ENCODE measurements at regions not wholly inside any gene's neighbourhood (a gene's known extent, or its start where the extent isn't known, plus 50 kb on each side); places are given as distances from the start of the nearest gene placed in this dataset.

DNA sequence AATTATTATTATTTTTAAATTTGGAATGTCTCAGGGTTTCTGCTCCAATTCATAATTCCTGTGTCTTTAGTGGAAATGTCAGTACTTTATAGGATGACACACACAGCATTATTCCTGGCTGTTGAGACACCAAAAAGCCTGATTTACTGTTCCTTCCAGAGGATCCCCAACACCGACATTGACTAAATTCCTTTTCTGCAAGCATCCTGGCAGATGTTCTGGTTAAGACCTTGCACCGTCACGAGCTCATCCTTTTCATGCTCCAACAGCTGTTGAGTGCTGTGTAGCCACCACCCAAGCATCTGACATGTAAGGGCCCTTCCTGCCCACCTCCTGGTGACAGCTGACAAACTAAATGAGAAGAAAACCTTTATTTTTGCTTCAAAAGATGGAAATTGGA, 284.3 kb upstream of the SULF2 start:
- in situ Hi-C loops (cut with MboI; ENCODE audit: low sequenced_read_pairs, unreplicated experiment): no loop called here
- DNase-seq (ENCODE audit: low spot score): no peak
- TF ChIP-seq, protein P1, sequence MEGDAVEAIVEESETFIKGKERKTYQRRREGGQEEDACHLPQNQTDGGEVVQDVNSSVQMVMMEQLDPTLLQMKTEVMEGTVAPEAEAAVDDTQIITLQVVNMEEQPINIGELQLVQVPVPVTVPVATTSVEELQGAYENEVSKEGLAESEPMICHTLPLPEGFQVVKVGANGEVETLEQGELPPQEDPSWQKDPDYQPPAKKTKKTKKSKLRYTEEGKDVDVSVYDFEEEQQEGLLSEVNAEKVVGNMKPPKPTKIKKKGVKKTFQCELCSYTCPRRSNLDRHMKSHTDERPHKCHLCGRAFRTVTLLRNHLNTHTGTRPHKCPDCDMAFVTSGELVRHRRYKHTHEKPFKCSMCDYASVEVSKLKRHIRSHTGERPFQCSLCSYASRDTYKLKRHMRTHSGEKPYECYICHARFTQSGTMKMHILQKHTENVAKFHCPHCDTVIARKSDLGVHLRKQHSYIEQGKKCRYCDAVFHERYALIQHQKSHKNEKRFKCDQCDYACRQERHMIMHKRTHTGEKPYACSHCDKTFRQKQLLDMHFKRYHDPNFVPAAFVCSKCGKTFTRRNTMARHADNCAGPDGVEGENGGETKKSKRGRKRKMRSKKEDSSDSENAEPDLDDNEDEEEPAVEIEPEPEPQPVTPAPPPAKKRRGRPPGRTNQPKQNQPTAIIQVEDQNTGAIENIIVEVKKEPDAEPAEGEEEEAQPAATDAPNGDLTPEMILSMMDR (IDR thresholded peaks at IDR 0.05; ENCODE audit: borderline replicate concordance, control extremely low read depth, extremely low read depth, insufficient read depth, missing control alignments): no peak

- no peak for DNase-seq (ENCODE audit: low spot score)
- TF ChIP-seq, protein P1 (IDR thresholded peaks at IDR 0.05; ENCODE audit: borderline replicate concordance, control extremely low read depth, extremely low read depth, insufficient read depth, missing control alignments): no peak
- in situ Hi-C loops (cut with MboI; ENCODE audit: low sequenced_read_pairs, unreplicated experiment): no loop called here
Observed at GRCh38 chr20:48066851-48067250, 281.6 kb upstream of the SULF2 start.

- TF ChIP-seq, protein P1 (IDR thresholded peaks at IDR 0.05; ENCODE audit: borderline replicate concordance, control extremely low read depth, extremely low read depth, insufficient read depth, missing control alignments): no peak
- DNase-seq (ENCODE audit: low spot score): no peak
Observed at GRCh38 chr20:48066246-48066645, 281.0 kb upstream of the SULF2 start.

GRCh38 chr20:48065833-48066232, 280.6 kb upstream of the SULF2 start:
- TF ChIP-seq, protein P1 (IDR thresholded peaks at IDR 0.05; ENCODE audit: borderline replicate concordance, control extremely low read depth, extremely low read depth, insufficient read depth, missing control alignments): no peak
- DNase-seq (ENCODE audit: low spot score): peak; percentile 36
- in situ Hi-C loops (cut with MboI; ENCODE audit: low sequenced_read_pairs, unreplicated experiment): no loop called here

More at GRCh38 chr20:48066246-48066645, 281.0 kb upstream of the SULF2 start:
- in situ Hi-C loops (cut with MboI; ENCODE audit: low sequenced_read_pairs, unreplicated experiment): no loop called here

GRCh38 chr20:48064929-48065328, 279.6 kb upstream of the SULF2 start:
- TF ChIP-seq, protein P1 (IDR thresholded peaks at IDR 0.05; ENCODE audit: borderline replicate concordance, control extremely low read depth, extremely low read depth, insufficient read depth, missing control alignments): no peak
- DNase-seq (ENCODE audit: low spot score): no peak
- in situ Hi-C loops (cut with MboI; ENCODE audit: low sequenced_read_pairs, unreplicated experiment): no loop called here

GRCh38 chr20:48060841-48061720, 275.8 kb upstream of the SULF2 start:
- TF ChIP-seq, protein P1 (IDR thresholded peaks at IDR 0.05; ENCODE audit: borderline replicate concordance, control extremely low read depth, extremely low read depth, insufficient read depth, missing control alignments): no peak
- DNase-seq (ENCODE audit: low spot score): no peak
- in situ Hi-C loops (cut with MboI; ENCODE audit: low sequenced_read_pairs, unreplicated experiment): no loop called here
